ENCODE measurements at regions not wholly inside any gene's neighbourhood (a gene's known extent, or its start where the extent isn't known, plus 50 kb on each side); places are given as distances from the start of the nearest gene placed in this dataset.

DNA sequence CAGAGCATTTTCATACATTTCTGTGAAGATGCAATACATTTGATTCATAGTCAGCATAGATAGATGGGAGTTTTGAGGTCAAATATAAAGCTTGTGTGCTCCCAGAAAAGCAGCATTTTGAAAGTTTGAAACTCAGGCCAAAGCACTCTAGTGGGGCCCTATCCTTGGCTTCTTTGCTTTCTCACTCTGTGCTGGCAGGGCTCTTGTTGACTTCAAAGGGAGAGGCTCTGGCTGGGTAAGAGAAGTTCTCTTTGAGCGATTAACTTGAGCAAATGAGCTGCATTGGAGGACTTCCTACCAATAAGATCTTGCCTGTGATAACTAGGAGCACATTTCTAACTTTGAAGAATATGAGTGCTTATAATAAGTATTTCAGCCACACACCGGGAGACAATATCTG lies 214.0 kb upstream of the RARB start:
- no peak for TF ChIP-seq YY1 (IDR thresholded peaks at IDR 0.05; ENCODE audit: borderline replicate concordance in 1 of 3, control insufficient read depth in 1 of 3, extremely low read depth in 1 of 3, insufficient read depth in 3 of 3, insufficient read length in 1 of 3, insufficient replicate concordance in 2 of 3, low read depth in 1 of 3, low read length in 2 of 3)
- TF ChIP-seq CHD2 (IDR thresholded peaks at IDR 0.05; ENCODE audit: low read depth, low read length), result no peak
- TF ChIP-seq, protein P1, sequence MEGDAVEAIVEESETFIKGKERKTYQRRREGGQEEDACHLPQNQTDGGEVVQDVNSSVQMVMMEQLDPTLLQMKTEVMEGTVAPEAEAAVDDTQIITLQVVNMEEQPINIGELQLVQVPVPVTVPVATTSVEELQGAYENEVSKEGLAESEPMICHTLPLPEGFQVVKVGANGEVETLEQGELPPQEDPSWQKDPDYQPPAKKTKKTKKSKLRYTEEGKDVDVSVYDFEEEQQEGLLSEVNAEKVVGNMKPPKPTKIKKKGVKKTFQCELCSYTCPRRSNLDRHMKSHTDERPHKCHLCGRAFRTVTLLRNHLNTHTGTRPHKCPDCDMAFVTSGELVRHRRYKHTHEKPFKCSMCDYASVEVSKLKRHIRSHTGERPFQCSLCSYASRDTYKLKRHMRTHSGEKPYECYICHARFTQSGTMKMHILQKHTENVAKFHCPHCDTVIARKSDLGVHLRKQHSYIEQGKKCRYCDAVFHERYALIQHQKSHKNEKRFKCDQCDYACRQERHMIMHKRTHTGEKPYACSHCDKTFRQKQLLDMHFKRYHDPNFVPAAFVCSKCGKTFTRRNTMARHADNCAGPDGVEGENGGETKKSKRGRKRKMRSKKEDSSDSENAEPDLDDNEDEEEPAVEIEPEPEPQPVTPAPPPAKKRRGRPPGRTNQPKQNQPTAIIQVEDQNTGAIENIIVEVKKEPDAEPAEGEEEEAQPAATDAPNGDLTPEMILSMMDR (IDR thresholded peaks at IDR 0.05 in 2 of 3, conservative IDR thresholded peaks at IDR 0.05 in 1 of 3; ENCODE audit: insufficient read depth in 2 of 3, low read depth in 1 of 3, low read length in 3 of 3), result no peak

All from K562 (cell line).